ENCODE measurements at regions not wholly inside any gene's neighbourhood (a gene's known extent, or its start where the extent isn't known, plus 50 kb on each side); places are given as distances from the start of the nearest gene placed in this dataset.

GRCh38 chr10:21406595-21407193 is 118.8 kb downstream of the SKIDA1 start:
- TF ChIP-seq SUZ12 (IDR thresholded peaks at IDR 0.05; ENCODE audit: extremely low read depth, insufficient read depth, insufficient read length): no peak
- TF ChIP-seq YY1 (IDR thresholded peaks at IDR 0.05; ENCODE audit: insufficient read depth, insufficient read length): no peak
- TF ChIP-seq ZNF274 (IDR thresholded peaks at IDR 0.05; ENCODE audit: low read depth, low read length): no peak

Data from NT2/D1 (cell line).